Activated T-cell treated with anti-CD3 and anti-CD28 coated beads for 1 hour (primary cell): ENCODE measurements at regions not wholly inside any gene's neighbourhood (a gene's known extent, or its start where the extent isn't known, plus 50 kb on each side); places are given as distances from the start of the nearest gene placed in this dataset.
"Not testable (repeated sequence)": the region's sequence is repeated elsewhere in the genome, so short reads cannot be mapped to it uniquely, and the experiment has no call there.

Experiments used
- DNase-seq: peaks from one replicate; pipeline ENCODE4 v3.0.0-alpha.2; 2020; ENCODE audit warnings: low read depth

DNA sequence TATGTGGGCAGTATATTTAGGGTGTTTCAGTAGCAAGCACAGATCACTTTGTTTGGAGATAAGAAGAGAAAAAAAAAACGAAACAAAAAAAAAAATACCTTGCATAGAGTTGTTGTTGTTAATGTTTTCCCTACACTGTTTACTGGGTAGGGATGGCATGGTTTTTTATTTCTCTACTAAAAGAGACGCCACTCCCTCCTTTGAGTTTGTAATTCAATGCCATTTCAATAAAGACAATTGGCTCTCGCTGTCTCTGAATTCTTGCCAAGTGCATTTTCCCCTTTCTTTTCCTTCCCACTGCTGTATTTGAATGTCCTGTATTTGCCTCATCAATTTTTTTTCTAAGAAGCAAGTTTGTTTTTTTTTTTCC, 213.9 kb upstream of the UBASH3B start:
- no peak for DNase-seq

DNA sequence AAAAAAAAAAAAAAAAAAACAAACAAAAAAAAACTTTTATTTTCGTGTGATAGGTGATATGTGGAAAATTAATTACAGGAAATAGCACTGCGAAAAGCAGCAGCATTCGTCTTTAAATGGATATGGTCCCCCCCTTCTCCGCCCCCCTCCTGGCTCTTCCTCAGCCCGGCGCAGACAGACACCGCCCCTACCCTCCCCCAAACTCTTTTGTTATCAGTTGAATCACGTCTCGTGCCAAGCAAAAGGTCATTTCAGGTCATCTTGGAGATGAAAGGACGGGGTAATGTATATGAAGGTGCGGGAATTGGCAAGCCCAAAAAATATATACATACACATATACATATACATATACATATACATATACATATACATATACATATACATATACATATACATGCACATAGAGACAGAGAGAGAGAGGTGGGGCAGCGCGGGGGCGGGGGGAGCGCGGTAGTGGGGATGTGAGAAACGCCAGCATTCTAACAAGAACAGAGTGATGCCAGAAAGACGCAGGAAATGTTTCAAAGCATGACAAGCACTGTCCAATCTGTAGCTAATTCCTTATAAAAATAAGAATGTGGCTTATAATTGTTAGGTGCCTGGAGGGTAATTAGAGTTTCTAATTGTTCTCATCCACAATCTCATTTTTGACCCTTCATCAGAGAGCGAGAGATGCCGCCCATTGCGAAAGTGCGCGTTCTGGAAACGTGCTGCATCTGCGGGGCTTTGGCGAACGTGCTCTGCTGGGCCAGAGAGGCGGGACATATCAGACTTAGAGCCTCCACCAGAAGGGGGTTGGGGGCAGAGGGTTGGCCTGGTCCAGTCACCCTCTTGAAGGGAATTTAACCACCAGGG, 214.5 kb upstream of the UBASH3B start:
- DNase-seq, result no peak

GRCh38 chr11:122439866-122440810, 215.4 kb upstream of the UBASH3B start:
- DNase-seq, result no peak

GRCh38 chr11:122436188-122436555, 219.3 kb upstream of the UBASH3B start:
- DNase-seq, result no peak

DNA sequence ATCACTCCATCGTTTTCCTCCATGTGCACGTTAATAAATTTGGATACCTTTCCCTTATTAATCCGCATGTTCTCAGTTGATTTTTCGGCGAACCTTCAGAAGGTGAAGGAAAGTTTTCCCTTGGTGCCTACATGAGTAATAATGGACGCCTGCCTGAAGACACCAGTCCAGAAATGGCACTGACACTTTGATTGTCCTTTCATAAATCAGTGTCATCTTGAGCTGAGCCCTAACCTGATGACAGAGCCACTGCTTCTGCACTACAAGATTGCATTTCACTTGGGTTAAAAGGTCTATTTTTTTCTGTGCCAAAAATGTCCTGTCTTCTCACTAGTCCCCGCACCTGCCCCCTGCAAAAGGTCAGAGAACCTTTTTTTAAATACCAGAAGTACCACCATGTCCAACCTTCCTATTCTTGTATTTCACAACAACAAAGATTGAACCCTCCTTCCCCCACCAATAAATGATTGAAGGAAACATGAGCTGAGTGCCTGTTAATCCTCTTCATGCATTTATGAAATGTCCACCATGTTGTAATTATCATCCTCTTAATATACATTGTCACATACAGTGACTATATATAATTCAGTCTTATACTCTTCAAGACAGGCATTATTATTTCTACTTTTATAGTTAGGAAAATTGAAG, 219.9 kb upstream of the UBASH3B start:
- DNase-seq, result no peak

DNA sequence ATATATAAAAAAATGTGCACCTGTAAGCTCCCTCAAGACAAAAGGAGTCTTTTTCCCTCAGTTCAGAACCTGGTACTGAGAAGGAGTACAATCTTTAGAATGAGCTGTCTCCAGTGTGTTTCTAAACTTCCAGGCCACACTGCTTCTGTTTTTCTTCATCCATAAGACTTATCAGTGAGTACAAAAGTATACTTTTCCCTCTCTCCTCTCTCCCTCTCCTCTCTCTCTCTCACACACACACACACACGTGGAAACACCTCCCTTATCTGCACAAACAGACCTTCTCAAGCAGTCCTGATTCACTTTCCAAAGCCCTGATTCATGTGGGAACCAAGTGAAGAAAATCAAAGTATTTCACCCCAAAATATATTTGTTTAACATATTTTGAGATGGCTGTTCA, 220.7 kb upstream of the UBASH3B start:
- DNase-seq, result no peak

DNA sequence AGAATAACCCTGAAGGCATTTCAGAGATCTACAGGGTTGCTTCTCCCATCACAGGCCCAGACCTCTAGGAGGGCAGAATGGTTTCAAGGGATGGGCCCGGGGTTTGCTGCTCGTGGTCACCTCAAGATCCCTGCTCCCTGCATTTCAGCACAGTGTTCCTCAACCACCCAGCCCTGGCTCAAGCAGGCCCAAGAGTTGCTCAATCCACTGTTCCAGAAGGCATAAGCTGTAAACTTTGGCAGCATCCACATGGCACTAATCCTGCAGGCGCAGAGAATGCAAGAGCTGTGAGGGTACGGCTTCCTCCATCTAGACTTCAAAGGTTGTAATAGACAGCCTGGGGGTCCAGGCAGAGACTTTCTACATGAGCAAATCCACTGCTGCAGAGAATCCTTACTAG, 225.0 kb upstream of the UBASH3B start:
- no peak for DNase-seq

GRCh38 chr11:122426073-122426472, 229.4 kb upstream of the UBASH3B start:
- no peak for DNase-seq

DNA sequence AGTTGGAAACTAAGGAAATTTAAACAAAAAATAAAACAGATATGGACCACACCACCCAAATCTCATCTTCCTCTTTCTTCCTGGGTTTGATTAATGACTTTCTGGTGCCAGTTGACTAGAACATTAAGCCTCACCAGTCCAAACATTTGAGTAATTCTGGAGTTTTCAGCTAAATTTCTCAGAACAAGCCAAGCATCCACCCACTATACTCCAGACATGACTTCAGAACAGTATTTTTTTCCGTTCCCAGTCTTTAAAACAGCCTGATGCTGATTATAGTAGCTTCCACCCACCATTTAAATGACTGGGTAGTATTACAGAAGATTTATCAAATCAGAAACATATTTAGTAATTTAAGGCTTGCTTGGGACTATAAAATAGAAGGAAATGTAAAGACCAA, 230.9 kb upstream of the UBASH3B start:
- DNase-seq, result no peak

DNA sequence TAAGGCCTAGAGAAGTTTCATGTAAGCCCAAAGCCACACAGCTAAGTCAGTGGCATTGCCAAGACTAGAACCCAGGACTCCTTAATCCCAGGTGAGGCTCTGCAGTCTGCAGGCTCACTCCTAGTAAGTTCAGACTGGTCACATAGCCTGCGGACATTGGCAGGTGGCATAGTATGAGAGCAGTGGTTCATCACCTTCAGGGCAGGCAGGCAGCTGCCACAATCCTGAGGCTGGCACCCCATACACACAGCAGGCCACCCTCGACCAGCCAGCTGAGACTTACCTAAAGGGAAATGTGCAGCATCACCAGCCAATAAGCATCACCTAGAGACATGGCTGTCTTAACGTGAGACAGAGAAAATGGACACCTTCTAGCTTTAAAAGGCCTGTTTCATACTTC, 231.6 kb upstream of the UBASH3B start:
- DNase-seq, result no peak

- DNase-seq, result no peak
These were observed 232.2 kb upstream of the UBASH3B start for GRCh38 chr11:122423273-122423672.

GRCh38 chr11:122422682-122423081, 232.8 kb upstream of the UBASH3B start:
- DNase-seq, result no peak

- DNase-seq, result no peak
These were observed 233.8 kb upstream of the UBASH3B start for GRCh38 chr11:122421702-122422101.

DNA sequence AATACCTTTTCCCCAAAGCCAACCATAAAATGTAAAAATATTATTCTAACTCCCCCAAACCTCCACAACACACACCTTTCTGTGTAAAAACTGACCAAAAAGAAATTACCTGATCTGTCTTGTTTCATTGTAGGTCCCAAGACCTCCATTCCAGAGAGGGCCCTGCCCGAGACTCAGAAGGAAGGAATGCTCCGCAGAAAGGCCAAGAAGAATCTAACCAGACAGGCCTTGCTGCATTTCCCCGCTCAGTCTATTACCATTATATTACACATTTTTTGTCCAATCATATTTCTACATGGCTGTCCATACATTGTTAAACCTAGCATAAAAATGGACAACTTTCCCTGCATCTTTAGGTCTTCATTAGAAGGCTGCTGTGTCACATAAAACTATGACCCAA, 237.5 kb upstream of the UBASH3B start:
- DNase-seq, result no peak

GRCh38 chr11:122414406-122415018, 241.0 kb upstream of the UBASH3B start:
- no peak for DNase-seq

DNA sequence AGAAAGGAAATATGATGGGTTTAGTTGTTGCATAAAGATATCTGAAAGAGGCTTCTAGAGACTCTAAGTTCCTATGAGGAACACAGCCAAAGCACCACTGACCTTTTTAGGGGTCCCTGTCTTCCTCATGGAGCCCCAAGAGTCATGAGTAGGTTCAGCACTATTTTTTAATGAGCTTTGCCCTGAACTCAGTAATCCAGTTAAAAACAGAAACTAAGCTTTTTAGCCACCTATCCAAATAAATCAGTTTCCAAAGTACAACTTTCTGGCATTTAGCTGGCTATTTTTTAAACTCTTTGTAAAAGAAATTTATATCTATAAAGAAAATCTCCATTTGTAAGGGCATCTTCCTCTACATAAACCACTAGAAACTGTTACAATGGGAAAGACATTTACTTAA, 241.8 kb upstream of the UBASH3B start:
- DNase-seq, result no peak

- no peak for DNase-seq
These were observed 242.9 kb upstream of the UBASH3B start for GRCh38 chr11:122412581-122412980.

DNA sequence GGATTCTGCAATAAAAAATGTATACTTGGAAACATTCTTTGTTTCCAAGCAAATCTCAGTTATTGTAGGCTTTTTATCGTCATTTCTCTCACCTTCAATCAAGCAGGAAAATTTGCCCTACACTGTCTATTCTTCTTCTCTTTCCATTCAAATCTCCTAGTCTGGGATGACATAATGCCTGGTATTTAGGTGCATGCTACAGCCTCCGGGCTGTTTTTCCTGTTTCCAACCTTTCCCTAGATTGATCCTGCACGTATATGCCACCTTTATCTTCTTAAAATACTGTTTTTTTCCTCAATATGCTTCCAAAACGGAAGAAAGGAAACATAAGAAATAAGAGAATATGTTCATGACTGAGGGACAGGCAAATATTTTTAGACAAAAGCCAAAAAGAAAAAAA, 249.1 kb upstream of the UBASH3B start:
- no peak for DNase-seq

DNA sequence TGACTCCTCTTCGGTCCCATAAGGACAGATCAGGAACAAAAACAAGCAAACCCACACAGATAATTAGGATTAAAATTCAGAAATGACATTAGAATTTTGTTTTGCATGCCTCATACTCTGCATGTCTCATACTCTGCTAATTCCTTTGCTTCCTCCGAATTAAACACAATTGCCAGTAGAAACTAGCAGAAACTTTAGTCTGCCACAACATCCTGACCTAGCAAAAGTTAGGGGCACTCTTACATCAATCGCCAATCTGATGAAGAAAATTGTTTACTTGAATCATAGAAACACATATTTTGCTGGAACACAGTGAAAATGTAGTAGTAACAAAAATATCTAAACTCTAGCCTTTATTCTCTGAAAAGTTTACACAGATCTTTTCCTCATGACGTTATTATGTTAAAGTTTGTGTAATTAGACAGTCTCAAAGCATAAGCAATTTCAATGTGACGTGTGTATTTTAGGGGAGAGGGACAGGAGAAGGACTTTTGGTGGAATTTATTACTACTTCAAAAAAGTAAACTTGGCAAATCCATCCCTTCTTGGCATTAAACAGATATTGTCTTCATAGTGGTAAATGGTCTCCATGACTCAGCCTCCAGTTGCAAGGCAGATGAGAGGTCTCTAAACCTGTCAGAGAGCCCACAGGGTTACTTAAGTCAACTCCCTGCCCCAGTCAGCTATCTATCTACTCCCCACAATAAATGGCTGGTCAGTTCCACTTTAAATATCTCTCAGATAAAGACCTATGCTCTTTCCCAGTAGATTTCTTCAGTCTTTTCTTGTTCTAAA, 249.8 kb upstream of the UBASH3B start:
- DNase-seq, result no peak

DNA sequence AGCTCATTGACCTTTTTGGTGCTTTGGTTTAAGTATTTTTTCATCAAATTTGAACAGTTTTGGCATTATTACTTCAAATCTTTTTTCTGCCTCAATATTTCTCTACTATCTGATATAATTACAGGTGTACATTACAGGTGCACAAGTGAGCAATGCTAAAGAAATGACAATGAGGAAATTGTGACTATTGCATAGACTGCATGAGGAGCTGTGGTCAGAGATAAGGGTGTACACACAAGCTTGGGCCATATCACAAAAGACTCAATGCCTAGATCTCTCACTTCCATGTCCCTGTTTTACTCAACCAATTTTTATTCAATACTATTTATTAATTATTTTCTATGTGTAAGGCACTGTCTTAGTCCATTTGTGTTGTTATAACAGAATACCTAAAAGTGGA, 251.0 kb upstream of the UBASH3B start:
- DNase-seq, result no peak

GRCh38 chr11:122401581-122401980, 253.9 kb upstream of the UBASH3B start:
- DNase-seq, result not testable (repeated sequence)
